Keratinocyte (primary cell): ENCODE measurements at regions not wholly inside any gene's neighbourhood (a gene's known extent, or its start where the extent isn't known, plus 50 kb on each side); places are given as distances from the start of the nearest gene placed in this dataset.
"Not testable (repeated sequence)": the region's sequence is repeated elsewhere in the genome, so short reads cannot be mapped to it uniquely, and the experiment has no call there.

ENCODE experiments used
- CTCF ChIP-seq, 3 experiments: IDR thresholded peaks in 1 of 3; conservative IDR thresholded peaks in 1 of 3; optimal IDR thresholded peaks in 1 of 3; 2 replicates in 2 of 3; 3 replicates in 1 of 3; pipeline versions ENCODE3 to v1.5.1; 2011; ENCODE audit warnings: low read length in 3 of 3, mild to moderate bottlenecking in 3 of 3, moderate library complexity in 2 of 3, control low read depth in 1 of 3, inconsistent platforms in 1 of 3; ENCODE audit not compliant: insufficient read depth in 2 of 3; ENCODE audit errors: extremely low read depth in 1 of 3
- EZH2 ChIP-seq: IDR thresholded peaks from one replicate; pipeline ENCODE4 v1.6.1; 2012; ENCODE audit warnings: inconsistent platforms, mild to moderate bottlenecking, low read length, moderate library complexity

- TF ChIP-seq EZH2; CTCF (optimal IDR thresholded peaks at IDR 0.05 in 1 of 3, IDR thresholded peaks at IDR 0.05 in 1 of 3, conservative IDR thresholded peaks at IDR 0.05 in 1 of 3; ENCODE audit: extremely low read depth in 1 of 3, insufficient read depth in 2 of 3, low read length in 3 of 3): not testable (repeated sequence)
Measured at GRCh38 chr14:37838778-37839177, 243.3 kb downstream of the TTC6 start.
